ENCODE measurements at regions not wholly inside any gene's neighbourhood (a gene's known extent, or its start where the extent isn't known, plus 50 kb on each side); places are given as distances from the start of the nearest gene placed in this dataset.

GRCh38 chr20:61125076-61125475 is 127.0 kb upstream of the CDH4 start:
- CTCF ChIA-PET = no interaction called here
- Histone ChIP-seq H3K9me3 (ENCODE audit: control insufficient read depth, insufficient read depth, low read depth, low read length) (no peaks in the 10 kb centered on the region), H3K27me3 (ENCODE audit: control insufficient read depth, insufficient read depth, low read length) (peaks cover under 1% of the 10 kb centered on the region; the same call in 1 of the 2 replicates), H3K4me1 (ENCODE audit: control insufficient read depth, insufficient read depth, low read length) (no peaks in the 10 kb centered on the region), H3K36me3 (ENCODE audit: control insufficient read depth, insufficient read depth, low read length) (no peaks in the 10 kb centered on the region), H3K27ac (ENCODE audit: low read length) (no peak overlapping the region), H3K4me3 (ENCODE audit: low read depth in 2 of 2, low read length in 2 of 2) (no peak overlapping the region)
- in situ Hi-C loops (cut with HindIII; ENCODE audit: low pct_unique_long_range_greater_than_20kb, low sequenced_read_pairs) (no loop called here), intact Hi-C loops (cut with micrococcal nuclease; ENCODE audit: unreplicated experiment) (no loop called here)
- TF ChIP-seq, protein P1, sequence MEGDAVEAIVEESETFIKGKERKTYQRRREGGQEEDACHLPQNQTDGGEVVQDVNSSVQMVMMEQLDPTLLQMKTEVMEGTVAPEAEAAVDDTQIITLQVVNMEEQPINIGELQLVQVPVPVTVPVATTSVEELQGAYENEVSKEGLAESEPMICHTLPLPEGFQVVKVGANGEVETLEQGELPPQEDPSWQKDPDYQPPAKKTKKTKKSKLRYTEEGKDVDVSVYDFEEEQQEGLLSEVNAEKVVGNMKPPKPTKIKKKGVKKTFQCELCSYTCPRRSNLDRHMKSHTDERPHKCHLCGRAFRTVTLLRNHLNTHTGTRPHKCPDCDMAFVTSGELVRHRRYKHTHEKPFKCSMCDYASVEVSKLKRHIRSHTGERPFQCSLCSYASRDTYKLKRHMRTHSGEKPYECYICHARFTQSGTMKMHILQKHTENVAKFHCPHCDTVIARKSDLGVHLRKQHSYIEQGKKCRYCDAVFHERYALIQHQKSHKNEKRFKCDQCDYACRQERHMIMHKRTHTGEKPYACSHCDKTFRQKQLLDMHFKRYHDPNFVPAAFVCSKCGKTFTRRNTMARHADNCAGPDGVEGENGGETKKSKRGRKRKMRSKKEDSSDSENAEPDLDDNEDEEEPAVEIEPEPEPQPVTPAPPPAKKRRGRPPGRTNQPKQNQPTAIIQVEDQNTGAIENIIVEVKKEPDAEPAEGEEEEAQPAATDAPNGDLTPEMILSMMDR (IDR thresholded peaks at IDR 0.05) = no peak
- TF ChIP-seq, protein P2, sequence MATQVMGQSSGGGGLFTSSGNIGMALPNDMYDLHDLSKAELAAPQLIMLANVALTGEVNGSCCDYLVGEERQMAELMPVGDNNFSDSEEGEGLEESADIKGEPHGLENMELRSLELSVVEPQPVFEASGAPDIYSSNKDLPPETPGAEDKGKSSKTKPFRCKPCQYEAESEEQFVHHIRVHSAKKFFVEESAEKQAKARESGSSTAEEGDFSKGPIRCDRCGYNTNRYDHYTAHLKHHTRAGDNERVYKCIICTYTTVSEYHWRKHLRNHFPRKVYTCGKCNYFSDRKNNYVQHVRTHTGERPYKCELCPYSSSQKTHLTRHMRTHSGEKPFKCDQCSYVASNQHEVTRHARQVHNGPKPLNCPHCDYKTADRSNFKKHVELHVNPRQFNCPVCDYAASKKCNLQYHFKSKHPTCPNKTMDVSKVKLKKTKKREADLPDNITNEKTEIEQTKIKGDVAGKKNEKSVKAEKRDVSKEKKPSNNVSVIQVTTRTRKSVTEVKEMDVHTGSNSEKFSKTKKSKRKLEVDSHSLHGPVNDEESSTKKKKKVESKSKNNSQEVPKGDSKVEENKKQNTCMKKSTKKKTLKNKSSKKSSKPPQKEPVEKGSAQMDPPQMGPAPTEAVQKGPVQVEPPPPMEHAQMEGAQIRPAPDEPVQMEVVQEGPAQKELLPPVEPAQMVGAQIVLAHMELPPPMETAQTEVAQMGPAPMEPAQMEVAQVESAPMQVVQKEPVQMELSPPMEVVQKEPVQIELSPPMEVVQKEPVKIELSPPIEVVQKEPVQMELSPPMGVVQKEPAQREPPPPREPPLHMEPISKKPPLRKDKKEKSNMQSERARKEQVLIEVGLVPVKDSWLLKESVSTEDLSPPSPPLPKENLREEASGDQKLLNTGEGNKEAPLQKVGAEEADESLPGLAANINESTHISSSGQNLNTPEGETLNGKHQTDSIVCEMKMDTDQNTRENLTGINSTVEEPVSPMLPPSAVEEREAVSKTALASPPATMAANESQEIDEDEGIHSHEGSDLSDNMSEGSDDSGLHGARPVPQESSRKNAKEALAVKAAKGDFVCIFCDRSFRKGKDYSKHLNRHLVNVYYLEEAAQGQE (IDR thresholded peaks at IDR 0.05; ENCODE audit: insufficient read depth in 1 of 2, low read depth in 2 of 2, low read length in 1 of 2) = no peak
- no peak for TF ChIP-seq POLR2AphosphoS5 (IDR thresholded peaks at IDR 0.05; ENCODE audit: low read depth, low read length)
- no peak for TF ChIP-seq TCF7L2 (IDR thresholded peaks at IDR 0.05; ENCODE audit: low read depth, low read length)
- no peak for TF ChIP-seq SIN3A (IDR thresholded peaks at IDR 0.05; ENCODE audit: borderline replicate concordance, insufficient read depth, low read depth, low read length)
- POLR2A ChIA-PET = no interaction called here
- no peak for ATAC-seq
- no peak for DNase-seq (ENCODE audit: low read depth, low spot score)
- no TSS peak for BruUV-seq (replicated peaks)

DNA sequence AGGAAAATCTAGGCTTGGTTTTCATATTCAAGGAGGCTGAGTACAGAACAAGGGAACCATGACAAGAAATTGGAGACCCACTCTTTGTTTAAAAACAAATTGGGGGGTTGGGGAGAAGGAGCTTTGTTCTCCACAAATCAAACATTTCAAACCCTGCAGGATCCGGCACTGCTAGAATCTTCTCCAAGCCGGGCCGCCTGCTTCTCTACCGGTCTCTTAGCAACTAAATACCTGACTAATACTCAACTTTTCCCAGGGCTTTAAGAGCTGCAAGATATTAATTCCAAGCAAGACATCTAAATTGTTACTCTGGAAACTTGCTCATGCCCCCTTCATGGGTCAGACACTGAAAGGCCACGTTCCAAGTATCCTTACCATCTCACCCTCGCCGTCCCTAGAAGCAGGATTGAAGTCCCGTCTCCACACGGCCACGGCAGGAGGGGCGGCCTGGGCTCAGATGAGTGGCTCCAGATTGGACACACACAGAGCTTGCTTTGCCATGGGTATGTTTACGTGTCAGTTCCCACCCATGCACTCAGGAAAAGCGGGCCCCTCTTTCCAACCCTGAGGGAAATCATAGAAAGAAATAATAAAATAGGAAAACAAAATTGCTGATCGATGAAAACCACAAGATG is 126.4 kb upstream of the CDH4 start:
- in situ Hi-C loops (cut with HindIII; ENCODE audit: low pct_unique_long_range_greater_than_20kb, low sequenced_read_pairs) (no loop called here), intact Hi-C loops (cut with micrococcal nuclease; ENCODE audit: unreplicated experiment) (no loop called here)

More for the DNA sequence above, 126.4 kb upstream of the CDH4 start:
- Histone ChIP-seq H3K27ac (ENCODE audit: low read length) (no peak overlapping the region), H3K4me1 (ENCODE audit: control insufficient read depth, insufficient read depth, low read length) (no peaks in the 10 kb centered on the region), H3K27me3 (ENCODE audit: control insufficient read depth, insufficient read depth, low read length) (no peaks in the 10 kb centered on the region; the same call in 1 of the 2 replicates), H3K36me3 (ENCODE audit: control insufficient read depth, insufficient read depth, low read length) (no peaks in the 10 kb centered on the region), H3K9me3 (ENCODE audit: control insufficient read depth, insufficient read depth, low read depth, low read length) (no peaks in the 10 kb centered on the region), H3K4me3 (ENCODE audit: low read depth in 2 of 2, low read length in 2 of 2) (no peak overlapping the region)
- no peak for DNase-seq (ENCODE audit: low read depth, low spot score)
- CTCF ChIA-PET = no interaction called here
- BruUV-seq (replicated peaks) = no TSS peak
- POLR2A ChIA-PET = no interaction called here
- no peak for ATAC-seq
- TF ChIP-seq, protein P1 (IDR thresholded peaks at IDR 0.05) = no peak
- TF ChIP-seq SIN3A (IDR thresholded peaks at IDR 0.05; ENCODE audit: borderline replicate concordance, insufficient read depth, low read depth, low read length) (no peak), POLR2AphosphoS5 (IDR thresholded peaks at IDR 0.05; ENCODE audit: low read depth, low read length) (no peak), TCF7L2 (IDR thresholded peaks at IDR 0.05; ENCODE audit: low read depth, low read length) (no peak)
- TF ChIP-seq, protein P2 (IDR thresholded peaks at IDR 0.05; ENCODE audit: insufficient read depth in 1 of 2, low read depth in 2 of 2, low read length in 1 of 2) = no peak

Measured in Panc1 (cell line).